Neural cell (in vitro differentiated cells): ENCODE measurements at regions not wholly inside any gene's neighbourhood (a gene's known extent, or its start where the extent isn't known, plus 50 kb on each side); places are given as distances from the start of the nearest gene placed in this dataset.

Source experiments
- H2AFZ ChIP-seq: fragments of 200-600, 300-800 bp; sonication (generic), shearing (Covaris generic); 2 replicates; pipeline ENCODE4 v1.6.0; 2014; ENCODE audit warnings: low read depth, mild to moderate bottlenecking, antibody characterized with exemption, low read length, moderate library complexity
- H3F3A ChIP-seq: fragments of 200-600 bp; shearing (Covaris generic); 2 replicates; pipeline ENCODE4 v1.6.1; 2016; ENCODE audit warnings: mild to moderate bottlenecking, moderate library complexity, mixed read lengths, antibody characterized with exemption, low read length; ENCODE audit not compliant: insufficient read depth, poor library complexity, severe bottlenecking
- H3K27ac ChIP-seq: fragments of 200-600, 300-800 bp; sonication (generic), shearing (Covaris generic); 2 replicates; pipeline ENCODE4 v1.5.1; 2014; ENCODE audit warnings: mild to moderate bottlenecking, low read length, moderate library complexity
- H3K27me3 ChIP-seq: fragments of 300-800, 200-600 bp; sonication (generic), shearing (Covaris generic); 2 replicates; pipeline ENCODE4 v1.6.0; 2014; ENCODE audit warnings: mild to moderate bottlenecking, low read depth, low read length, moderate library complexity; ENCODE audit not compliant: insufficient read depth
- H3K36me3 ChIP-seq: fragments of 300-800, 200-600 bp; sonication (generic), shearing (Covaris generic); 2 replicates; pipeline ENCODE4 v1.5.1; 2014; ENCODE audit warnings: mild to moderate bottlenecking, antibody characterized with exemption, low read length, moderate library complexity; ENCODE audit not compliant: insufficient read depth
- H3K4me2 ChIP-seq: fragments of 300-800, 200-600 bp; sonication (generic), shearing (Covaris generic); 2 replicates; pipeline ENCODE4 v1.6.0; 2014; ENCODE audit warnings: mild to moderate bottlenecking, low read length
- H3K4me3 ChIP-seq: fragments of 300-800, 200-600 bp; sonication (generic), shearing (Covaris generic); 2 replicates; pipeline ENCODE4 v1.5.1; 2014; ENCODE audit warnings: mild to moderate bottlenecking, low read length, moderate library complexity
- H3K79me2 ChIP-seq: fragments of 200-600 bp; shearing (Covaris generic); replicated peaks from 2 replicates; pipeline ENCODE4 v1.6.0; 2014; ENCODE audit warnings: mild to moderate bottlenecking, low read length, moderate library complexity; ENCODE audit not compliant: insufficient read depth
- H3K9ac ChIP-seq: fragments of 300-800, 200-600 bp; sonication (generic), shearing (Covaris generic); 2 replicates; pipeline ENCODE4 v1.6.1; 2016; ENCODE audit warnings: mild to moderate bottlenecking, low read length, mixed read lengths
- H3K9me2 ChIP-seq: fragments of 200-600 bp; shearing (Covaris generic); 2 replicates; pipeline ENCODE4 v1.6.1; 2016; ENCODE audit warnings: mild to moderate bottlenecking, low read length, mixed read lengths; ENCODE audit not compliant: insufficient read depth
- H3K9me3 ChIP-seq: fragments of 200-600, 300-800 bp; sonication (generic), shearing (Covaris generic); 2 replicates; pipeline ENCODE4 v1.6.1; 2016; ENCODE audit warnings: mild to moderate bottlenecking, mixed run types, low read length, moderate library complexity, mixed read lengths
- H4K20me1 ChIP-seq: fragments of 200-600 bp; shearing (Covaris generic); 2 replicates; pipeline ENCODE4 v1.6.1; 2016; ENCODE audit warnings: mild to moderate bottlenecking, mixed run types; ENCODE audit not compliant: insufficient read depth
- EP300 ChIP-seq: fragments of 450-650 bp; conservative IDR thresholded peaks from 2 replicates; pipeline ENCODE4 v1.6.1; 2014; ENCODE audit warnings: antibody characterized with exemption, mild to moderate bottlenecking, moderate library complexity; ENCODE audit not compliant: poor library complexity, severe bottlenecking
- EZH2 ChIP-seq: fragments of 200-600, 300-800 bp; shearing (Covaris generic), sonication (generic); IDR thresholded peaks from 2 replicates; pipeline ENCODE4 v1.6.1; 2014; ENCODE audit warnings: antibody characterized with exemption, low read length, borderline replicate concordance, mild to moderate bottlenecking; ENCODE audit not compliant: insufficient read depth, poor library complexity, severe bottlenecking
- MXI1 ChIP-seq: fragments of 450-650 bp; conservative IDR thresholded peaks from 2 replicates; pipeline ENCODE4 v1.6.1; 2014; ENCODE audit warnings: antibody characterized with exemption, mild to moderate bottlenecking; ENCODE audit not compliant: poor library complexity, severe bottlenecking
- POLR2AphosphoS5 ChIP-seq: IDR thresholded peaks from 2 replicates; pipeline ENCODE4 v1.6.1; 2012
- RAD21 ChIP-seq: fragments of 450-650 bp; conservative IDR thresholded peaks from 2 replicates; pipeline ENCODE4 v1.6.1; 2014; ENCODE audit warnings: antibody characterized with exemption, mild to moderate bottlenecking, moderate library complexity
- SMC3 ChIP-seq: fragments of 450-650 bp; conservative IDR thresholded peaks from 2 replicates; pipeline ENCODE4 v1.6.1; 2014; ENCODE audit warnings: antibody characterized with exemption, mild to moderate bottlenecking, moderate library complexity; ENCODE audit not compliant: poor library complexity
- TAF1 ChIP-seq: IDR thresholded peaks from 2 replicates; pipeline ENCODE4 v1.6.1; 2012; ENCODE audit warnings: low read depth
- TF ChIP-seq, protein P1 (sequence below): IDR thresholded peaks from 2 replicates; pipeline ENCODE4 v1.6.1; 2012; ENCODE audit warnings: borderline replicate concordance
- TF ChIP-seq, protein P2 (sequence below): fragments of 450-650 bp; IDR thresholded peaks from 2 replicates; pipeline ENCODE4 v1.5.1; 2014; ENCODE audit warnings: antibody characterized with exemption, mild to moderate bottlenecking, moderate library complexity; ENCODE audit not compliant: poor library complexity, severe bottlenecking

DNA sequence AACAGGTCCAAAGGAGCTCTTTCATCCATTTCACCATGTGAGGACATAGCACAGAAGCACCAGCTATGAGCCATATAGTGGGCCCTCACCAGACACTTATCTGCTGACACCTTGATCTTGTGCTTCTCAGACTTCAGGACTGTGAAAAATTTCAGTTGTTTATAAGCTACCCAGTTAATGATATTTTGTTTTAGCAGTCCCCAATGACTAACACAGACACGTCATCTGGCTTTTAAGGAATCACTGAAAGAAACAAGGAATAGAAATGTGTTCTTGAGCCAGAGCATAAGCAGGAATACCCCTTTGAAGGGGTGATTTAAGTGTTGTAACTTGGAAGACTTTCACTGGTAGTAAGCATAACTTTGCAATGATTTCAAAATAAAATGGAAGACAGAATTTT is 214.7 kb upstream of the PTCHD4 start:
- H3K36me3 ChIP-seq, result no peaks in the 10 kb centered on the region
- no peak overlapping the region for H2AFZ ChIP-seq

DNA sequence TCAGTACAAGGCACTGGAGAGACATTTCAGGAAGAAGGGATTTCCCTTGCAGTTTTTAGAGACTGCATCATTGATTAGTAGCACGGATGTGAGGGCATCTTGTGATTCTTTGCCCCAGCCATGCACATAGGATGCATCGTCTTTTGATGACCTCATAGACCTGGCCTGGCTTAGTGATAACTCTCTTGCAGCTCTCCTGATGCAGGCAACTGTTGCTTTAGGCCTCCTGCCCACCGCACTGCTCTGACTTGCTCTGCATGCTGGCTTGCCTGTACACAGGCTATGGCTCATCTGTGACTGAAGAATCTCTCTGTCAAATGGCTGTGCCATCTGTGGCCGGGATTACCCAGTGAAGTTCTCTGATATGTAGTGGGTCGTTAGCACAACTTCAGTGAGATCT is 207.7 kb upstream of the PTCHD4 start:
- Histone ChIP-seq H3K27me3 (no peaks in the 10 kb centered on the region), H3F3A (no peaks in the 10 kb centered on the region), H3K9me2 (no peaks in the 10 kb centered on the region), H3K79me2 (no peaks in the 10 kb centered on the region), H3K36me3 (no peaks in the 10 kb centered on the region), H2AFZ (no peak overlapping the region), H3K27ac (no peak overlapping the region), H3K4me3 (no peak overlapping the region), H3K9me3 (no peaks in the 10 kb centered on the region), H4K20me1 (no peaks in the 10 kb centered on the region), H3K4me2 (no peak overlapping the region), H3K9ac (no peak overlapping the region)
- TF ChIP-seq MXI1, result no peak
- TF ChIP-seq RAD21, result no peak
- no peak for TF ChIP-seq TAF1
- no peak for TF ChIP-seq EZH2
- TF ChIP-seq, protein P1, sequence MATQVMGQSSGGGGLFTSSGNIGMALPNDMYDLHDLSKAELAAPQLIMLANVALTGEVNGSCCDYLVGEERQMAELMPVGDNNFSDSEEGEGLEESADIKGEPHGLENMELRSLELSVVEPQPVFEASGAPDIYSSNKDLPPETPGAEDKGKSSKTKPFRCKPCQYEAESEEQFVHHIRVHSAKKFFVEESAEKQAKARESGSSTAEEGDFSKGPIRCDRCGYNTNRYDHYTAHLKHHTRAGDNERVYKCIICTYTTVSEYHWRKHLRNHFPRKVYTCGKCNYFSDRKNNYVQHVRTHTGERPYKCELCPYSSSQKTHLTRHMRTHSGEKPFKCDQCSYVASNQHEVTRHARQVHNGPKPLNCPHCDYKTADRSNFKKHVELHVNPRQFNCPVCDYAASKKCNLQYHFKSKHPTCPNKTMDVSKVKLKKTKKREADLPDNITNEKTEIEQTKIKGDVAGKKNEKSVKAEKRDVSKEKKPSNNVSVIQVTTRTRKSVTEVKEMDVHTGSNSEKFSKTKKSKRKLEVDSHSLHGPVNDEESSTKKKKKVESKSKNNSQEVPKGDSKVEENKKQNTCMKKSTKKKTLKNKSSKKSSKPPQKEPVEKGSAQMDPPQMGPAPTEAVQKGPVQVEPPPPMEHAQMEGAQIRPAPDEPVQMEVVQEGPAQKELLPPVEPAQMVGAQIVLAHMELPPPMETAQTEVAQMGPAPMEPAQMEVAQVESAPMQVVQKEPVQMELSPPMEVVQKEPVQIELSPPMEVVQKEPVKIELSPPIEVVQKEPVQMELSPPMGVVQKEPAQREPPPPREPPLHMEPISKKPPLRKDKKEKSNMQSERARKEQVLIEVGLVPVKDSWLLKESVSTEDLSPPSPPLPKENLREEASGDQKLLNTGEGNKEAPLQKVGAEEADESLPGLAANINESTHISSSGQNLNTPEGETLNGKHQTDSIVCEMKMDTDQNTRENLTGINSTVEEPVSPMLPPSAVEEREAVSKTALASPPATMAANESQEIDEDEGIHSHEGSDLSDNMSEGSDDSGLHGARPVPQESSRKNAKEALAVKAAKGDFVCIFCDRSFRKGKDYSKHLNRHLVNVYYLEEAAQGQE, result no peak
- TF ChIP-seq, protein P2, sequence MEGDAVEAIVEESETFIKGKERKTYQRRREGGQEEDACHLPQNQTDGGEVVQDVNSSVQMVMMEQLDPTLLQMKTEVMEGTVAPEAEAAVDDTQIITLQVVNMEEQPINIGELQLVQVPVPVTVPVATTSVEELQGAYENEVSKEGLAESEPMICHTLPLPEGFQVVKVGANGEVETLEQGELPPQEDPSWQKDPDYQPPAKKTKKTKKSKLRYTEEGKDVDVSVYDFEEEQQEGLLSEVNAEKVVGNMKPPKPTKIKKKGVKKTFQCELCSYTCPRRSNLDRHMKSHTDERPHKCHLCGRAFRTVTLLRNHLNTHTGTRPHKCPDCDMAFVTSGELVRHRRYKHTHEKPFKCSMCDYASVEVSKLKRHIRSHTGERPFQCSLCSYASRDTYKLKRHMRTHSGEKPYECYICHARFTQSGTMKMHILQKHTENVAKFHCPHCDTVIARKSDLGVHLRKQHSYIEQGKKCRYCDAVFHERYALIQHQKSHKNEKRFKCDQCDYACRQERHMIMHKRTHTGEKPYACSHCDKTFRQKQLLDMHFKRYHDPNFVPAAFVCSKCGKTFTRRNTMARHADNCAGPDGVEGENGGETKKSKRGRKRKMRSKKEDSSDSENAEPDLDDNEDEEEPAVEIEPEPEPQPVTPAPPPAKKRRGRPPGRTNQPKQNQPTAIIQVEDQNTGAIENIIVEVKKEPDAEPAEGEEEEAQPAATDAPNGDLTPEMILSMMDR, result no peak
- TF ChIP-seq EP300, result no peak
- no peak for TF ChIP-seq POLR2AphosphoS5
- no peak for TF ChIP-seq SMC3

More for the DNA sequence above, 214.7 kb upstream of the PTCHD4 start:
- Histone ChIP-seq H3K27ac (no peak overlapping the region), H3K27me3 (no peaks in the 10 kb centered on the region), H3K79me2 (no peaks in the 10 kb centered on the region), H3F3A (no peaks in the 10 kb centered on the region), H3K4me3 (no peak overlapping the region), H3K9ac (no peak overlapping the region), H3K9me3 (no peaks in the 10 kb centered on the region), H3K9me2 (no peaks in the 10 kb centered on the region), H4K20me1 (no peaks in the 10 kb centered on the region), H3K4me2 (no peak overlapping the region)
- TF ChIP-seq RAD21 (no peak), TAF1 (no peak), EP300 (no peak), SMC3 (no peak), MXI1 (no peak), POLR2AphosphoS5 (no peak), EZH2 (no peak)
- TF ChIP-seq, protein P2, result no peak
- TF ChIP-seq, protein P1, result no peak
